Femur (tissue), 1 donor: ENCODE measurements at regions not wholly inside any gene's neighbourhood (a gene's known extent, or its start where the extent isn't known, plus 50 kb on each side); places are given as distances from the start of the nearest gene placed in this dataset.

Experiments
- DNase-seq: peaks from one replicate; pipeline ENCODE4 v3.0.0-alpha.2; 2017

DNA sequence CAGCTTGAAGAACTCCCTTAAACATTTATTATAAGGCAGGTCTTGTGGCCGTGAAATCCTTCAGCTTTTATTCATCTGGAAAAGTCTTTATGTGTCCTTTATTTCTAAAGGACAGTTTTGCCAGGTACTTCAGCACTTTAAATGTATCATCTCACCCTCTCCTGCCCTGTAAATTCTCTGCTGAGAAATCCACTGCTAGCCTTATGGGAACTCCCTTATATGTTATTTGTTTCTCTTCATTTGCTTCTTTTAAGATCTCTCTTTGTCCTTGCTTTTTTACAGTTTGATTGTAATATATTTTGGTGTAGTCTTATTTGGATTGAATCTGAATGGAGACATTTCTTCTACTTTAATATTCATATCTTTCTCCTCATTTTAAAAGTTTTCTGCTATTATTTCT lies 86.7 kb upstream of the RBMS3 start:
- DNase-seq: no peak

GRCh38 chr3:29195056-29195455 lies 85.8 kb upstream of the RBMS3 start:
- no peak for DNase-seq

GRCh38 chr3:29201604-29202003 lies 79.3 kb upstream of the RBMS3 start:
- no peak for DNase-seq

DNA sequence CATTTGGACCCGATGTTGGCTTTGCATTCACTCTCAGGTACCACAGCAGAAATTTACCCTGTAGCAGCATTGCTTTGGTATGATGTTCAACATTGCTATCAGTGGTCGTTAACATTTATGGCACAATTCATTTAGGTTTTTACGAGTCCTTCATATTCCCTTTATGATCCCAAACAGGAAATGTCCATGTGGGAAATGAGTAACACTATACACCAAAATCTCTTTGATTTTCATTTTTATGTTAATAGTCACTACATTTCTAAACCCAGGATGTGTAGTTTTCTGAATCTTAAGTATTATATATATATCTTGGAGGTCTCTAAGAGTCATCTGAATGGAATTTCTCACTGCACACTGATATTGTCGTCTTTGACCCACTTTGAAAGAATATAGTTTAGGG lies 78.5 kb upstream of the RBMS3 start:
- no peak for DNase-seq

DNA sequence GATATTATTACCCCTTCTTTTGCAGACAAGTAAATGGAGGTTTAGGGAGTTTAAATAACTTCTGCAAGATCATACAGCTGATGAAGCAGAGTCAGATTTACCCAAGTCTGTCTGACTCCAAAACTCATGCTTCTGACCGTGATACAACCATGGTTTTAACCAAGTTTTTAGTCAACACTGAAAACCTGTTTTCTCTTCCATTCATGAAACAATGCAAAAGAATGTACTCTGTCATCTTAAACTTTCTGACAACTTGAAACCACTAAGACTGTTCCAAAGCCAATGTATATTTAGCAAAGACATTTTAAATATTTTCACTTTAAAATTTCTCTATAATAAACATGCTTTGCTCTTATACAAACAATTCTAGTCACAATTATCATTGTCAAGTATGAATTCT lies 77.0 kb upstream of the RBMS3 start:
- DNase-seq: no peak

DNA sequence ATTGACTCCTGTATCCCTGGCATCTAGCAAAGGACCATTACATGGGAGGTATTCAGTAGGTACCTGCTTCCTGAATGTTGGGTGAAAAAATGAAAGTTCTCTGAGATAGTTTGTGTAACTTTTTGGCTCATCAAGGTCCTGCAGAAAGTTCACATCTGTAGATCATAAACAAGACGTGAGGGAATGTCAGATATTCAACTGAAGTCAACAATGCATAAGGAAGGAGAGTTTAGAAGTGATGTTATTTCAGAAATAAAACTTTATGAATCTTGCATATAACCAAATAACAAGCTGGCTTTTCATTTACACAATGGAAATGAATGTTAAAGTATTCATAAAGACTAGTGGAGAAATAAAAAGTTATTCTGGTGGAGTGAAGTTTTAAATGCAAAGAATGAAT lies 73.4 kb upstream of the RBMS3 start:
- DNase-seq: no peak

DNA sequence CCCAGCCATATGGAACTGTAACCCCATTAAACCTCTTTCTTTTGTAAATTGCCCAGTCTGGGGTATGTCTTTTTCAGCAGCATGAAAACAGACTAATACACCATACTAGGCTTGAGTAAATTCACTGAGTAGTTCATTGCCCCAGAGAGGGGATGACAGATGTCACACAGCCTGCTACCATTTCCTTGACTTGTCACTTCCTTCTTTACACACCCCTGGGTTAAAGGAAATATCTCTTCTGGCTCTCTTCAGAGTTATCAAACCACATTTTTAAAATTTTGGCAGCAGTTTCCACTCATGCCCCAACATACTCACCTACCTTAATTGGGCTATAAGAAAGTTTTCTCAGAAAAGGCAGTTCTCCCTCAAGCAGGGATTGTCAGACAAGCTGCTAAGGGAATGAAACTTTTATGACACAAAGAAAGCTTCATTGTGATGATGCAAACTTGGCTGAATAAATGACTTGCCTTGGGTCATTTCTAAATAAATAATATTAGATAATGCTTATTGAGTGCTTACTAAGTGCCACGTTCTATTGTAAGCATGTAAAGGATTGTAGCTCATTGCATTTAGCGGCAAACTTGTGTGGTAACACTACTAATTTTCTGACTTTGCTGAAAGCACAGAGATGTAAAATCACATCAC lies 68.0 kb upstream of the RBMS3 start:
- DNase-seq: no peak

DNA sequence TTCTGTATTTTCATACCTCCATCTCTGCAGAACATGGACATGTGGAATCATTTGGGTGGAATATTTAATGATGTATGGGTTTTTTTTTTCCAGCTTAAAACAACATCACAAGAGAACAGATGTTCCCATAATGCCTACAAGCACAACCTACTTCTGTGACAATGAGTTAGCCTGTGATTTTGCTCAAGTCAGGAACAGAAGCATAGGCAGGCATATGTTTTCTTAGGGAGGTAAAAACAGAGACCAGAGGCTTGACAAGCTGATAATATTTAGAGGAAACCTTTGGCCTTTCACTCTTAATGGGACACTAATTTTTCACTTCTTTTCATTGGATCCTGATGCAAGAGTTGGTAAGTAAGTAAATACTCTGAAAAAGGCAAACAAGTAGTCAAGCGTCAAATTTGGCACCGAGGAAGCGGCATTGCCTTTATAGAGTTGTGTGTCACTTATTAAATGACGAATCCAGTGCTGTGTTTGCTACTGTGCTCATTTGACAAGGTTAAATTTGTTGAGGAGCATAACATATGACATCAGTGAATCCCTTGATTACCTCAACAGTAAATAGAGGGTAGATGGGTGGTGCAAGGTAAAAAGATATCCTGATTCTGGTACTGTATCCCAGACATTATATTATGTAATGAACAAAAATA lies 66.7 kb upstream of the RBMS3 start:
- DNase-seq: no peak

DNA sequence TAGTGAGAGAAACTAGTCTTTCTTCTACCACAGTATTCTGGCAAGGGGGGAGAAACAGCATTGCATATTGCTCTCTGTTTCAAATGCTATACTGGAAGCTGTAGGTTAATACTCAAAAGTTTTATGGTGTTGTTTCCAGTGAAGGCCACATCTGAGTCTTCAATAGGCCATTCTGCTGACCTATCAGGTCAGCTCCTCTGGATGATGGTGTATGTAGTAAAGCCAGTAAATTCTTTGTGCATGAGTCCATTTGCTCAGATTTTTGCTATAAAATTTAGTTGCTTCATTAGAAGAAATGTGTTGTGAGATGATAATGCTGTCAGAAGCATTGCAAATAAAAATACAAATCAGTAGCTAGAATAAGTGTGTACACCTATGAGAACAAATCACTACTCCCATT lies 64.9 kb upstream of the RBMS3 start:
- DNase-seq: no peak

DNA sequence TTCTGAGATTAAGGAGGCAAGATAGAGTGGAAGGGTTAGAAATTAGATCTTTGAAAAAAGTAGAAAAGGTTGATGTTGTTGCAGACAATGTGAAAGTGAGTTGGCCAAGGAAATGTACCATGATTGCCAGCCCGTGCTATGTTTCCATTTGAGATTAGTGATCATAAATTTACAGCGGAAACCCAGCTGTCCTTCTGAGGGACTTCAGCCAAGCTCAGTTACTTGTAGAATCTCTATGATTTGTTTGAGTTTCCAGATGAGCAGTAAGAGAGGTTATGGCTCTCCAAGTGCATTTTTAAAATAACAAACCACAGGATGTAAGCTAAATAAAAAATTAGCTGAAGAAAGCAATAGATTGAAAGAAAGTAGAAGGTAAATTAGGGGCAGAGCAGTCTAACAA lies 54.2 kb upstream of the RBMS3 start:
- peak; percentile 51 for DNase-seq

- no peak for DNase-seq
Measured at GRCh38 chr3:29227307-29227706, 53.6 kb upstream of the RBMS3 start.
